GM23338 (cell line): ENCODE measurements at regions not wholly inside any gene's neighbourhood (a gene's known extent, or its start where the extent isn't known, plus 50 kb on each side); places are given as distances from the start of the nearest gene placed in this dataset.

ENCODE experiments used
- ATAC-seq: fragments of 200-7000 bp; cut with Tn5 transposase; 3 replicates; pipeline ENCODE4 v1.9.1; 2020
- DNase-seq: peaks from one replicate; pipeline ENCODE4 v3.0.0-alpha.2; 2015; ENCODE audit warnings: low spot score
- H2AFZ ChIP-seq: fragments of 200-600 bp; sonication (generic); 2 replicates; pipeline ENCODE4 v1.8.0; 2016; ENCODE audit warnings: antibody characterized with exemption, mild to moderate bottlenecking, moderate library complexity
- H3F3A ChIP-seq: fragments of 200-600 bp; sonication (generic); replicated peaks from 2 replicates; pipeline ENCODE4 v1.8.0; 2017; ENCODE audit warnings: antibody characterized with exemption, mixed run types, low read depth
- H3K27ac ChIP-seq: fragments of 200-600 bp; sonication (generic); 2 replicates; pipeline ENCODE4 v1.6.1; 2016; ENCODE audit warnings: low read depth
- H3K27me3 ChIP-seq: fragments of 200-600 bp; sonication (generic); 2 replicates; pipeline ENCODE4 v1.8.0; 2016; ENCODE audit warnings: mild to moderate bottlenecking, mixed run types, moderate library complexity; ENCODE audit not compliant: insufficient read depth
- H3K36me3 ChIP-seq: fragments of 200-600 bp; sonication (generic); 2 replicates; pipeline ENCODE4 v1.8.0; 2016; ENCODE audit warnings: mild to moderate bottlenecking; ENCODE audit not compliant: insufficient read depth
- H3K4me1 ChIP-seq: fragments of 200-600 bp; sonication (generic); 2 replicates; pipeline ENCODE4 v1.8.0; 2016; ENCODE audit warnings: mild to moderate bottlenecking, moderate library complexity; ENCODE audit not compliant: insufficient read depth
- H3K4me2 ChIP-seq: fragments of 200-600 bp; sonication (generic); 2 replicates; pipeline ENCODE4 v1.7.1; 2017; ENCODE audit warnings: mixed run types
- H3K4me3 ChIP-seq: fragments of 200-600 bp; sonication (generic); 2 replicates; pipeline ENCODE4 v1.6.1; 2016; ENCODE audit warnings: mixed run types
- H3K79me2 ChIP-seq: fragments of 200-600 bp; sonication (generic); replicated peaks from 2 replicates; pipeline ENCODE4 v1.8.0; 2017; ENCODE audit warnings: mild to moderate bottlenecking; ENCODE audit not compliant: insufficient read depth
- H3K9me2 ChIP-seq: fragments of 200-600 bp; sonication (generic); 2 replicates; pipeline ENCODE4 v1.8.0; 2017; ENCODE audit not compliant: insufficient read depth
- H4K20me1 ChIP-seq: fragments of 200-600 bp; sonication (generic); replicated peaks from 2 replicates; pipeline ENCODE4 v1.8.0; 2017; ENCODE audit warnings: mild to moderate bottlenecking; ENCODE audit not compliant: insufficient read depth
- H3K27ac Mint-ChIP-seq: 2 replicates; pipeline ENCODE4 v1.8.0; 2020; ENCODE audit warnings: inconsistent platforms, mild to moderate bottlenecking, moderate library complexity, mixed read lengths
- H3K27me3 Mint-ChIP-seq: 3 replicates; pipeline ENCODE4 v1.8.0; 2022; ENCODE audit warnings: low read depth, mild to moderate bottlenecking, moderate library complexity, mixed read lengths, inconsistent platforms; ENCODE audit not compliant: insufficient read depth, poor library complexity
- H3K36me3 Mint-ChIP-seq: 3 replicates; pipeline ENCODE4 v1.8.0; 2021; ENCODE audit warnings: low read depth, mild to moderate bottlenecking, inconsistent platforms, moderate library complexity, mixed read lengths
- H3K4me1 Mint-ChIP-seq: 3 replicates; pipeline ENCODE4 v1.8.0; 2020; ENCODE audit warnings: mild to moderate bottlenecking, inconsistent platforms, mixed read lengths
- H3K4me3 Mint-ChIP-seq: 3 replicates; pipeline ENCODE4 v1.8.0; 2021; ENCODE audit warnings: moderate library complexity, mild to moderate bottlenecking, inconsistent platforms, mixed read lengths
- H3K9me3 Mint-ChIP-seq: 3 replicates; pipeline ENCODE4 v1.8.0; 2020; ENCODE audit warnings: moderate library complexity, mild to moderate bottlenecking, inconsistent platforms, mixed read lengths
- EZH2 ChIP-seq: fragments of 200-600 bp; sonication (generic); IDR thresholded peaks from one replicate; pipeline ENCODE4 v1.8.0; 2017; ENCODE audit warnings: antibody characterized with exemption, mild to moderate bottlenecking, low read depth; ENCODE audit not compliant: unreplicated experiment
- JUNB ChIP-seq: IDR thresholded peaks from one replicate; pipeline ENCODE4 v1.6.1; 2016; ENCODE audit warnings: antibody characterized with exemption; ENCODE audit not compliant: unreplicated experiment
- NANOG ChIP-seq: IDR thresholded peaks from 2 replicates; pipeline ENCODE4 v1.6.1; 2016; ENCODE audit warnings: antibody characterized with exemption, borderline replicate concordance
- POLR2AphosphoS5 ChIP-seq: IDR thresholded peaks from 2 replicates; pipeline ENCODE4 v1.6.1; 2016; ENCODE audit warnings: antibody characterized with exemption, low read depth
- STAT1 ChIP-seq: IDR thresholded peaks from one replicate; pipeline ENCODE4 v1.6.1; 2016; ENCODE audit warnings: antibody characterized with exemption; ENCODE audit not compliant: unreplicated experiment
- ZNF114 ChIP-seq: fragments of 250-450 bp; sonication (Bioruptor Pico); IDR thresholded peaks from 2 replicates; pipeline ENCODE4 v1.5.0; 2020; ENCODE audit warnings: mild to moderate bottlenecking, moderate library complexity
- TF ChIP-seq, protein P1 (sequence below), 2 experiments: fragments of 200-600 bp in 1 of 2; sonication (generic) in 1 of 2; conservative IDR thresholded peaks; 2 replicates each; pipeline versions ENCODE4 v1.5.1 to v1.6.1; 2016 to 2017; ENCODE audit warnings: antibody characterized with exemption in 2 of 2, low read depth in 2 of 2, mild to moderate bottlenecking in 2 of 2, moderate library complexity in 1 of 2
- TF ChIP-seq, protein P2 (sequence below): IDR thresholded peaks from 2 replicates; pipeline ENCODE4 v1.6.1; 2016; ENCODE audit warnings: antibody characterized with exemption
- TF ChIP-seq, protein P3 (sequence below): IDR thresholded peaks from one replicate; pipeline ENCODE4 v1.6.1; 2018; ENCODE audit warnings: antibody characterized with exemption; ENCODE audit not compliant: unreplicated experiment
- TF ChIP-seq, protein P4 (sequence below): fragments of 250-450 bp; sonication (Bioruptor Pico); IDR thresholded peaks from 2 replicates; pipeline ENCODE4 v1.5.0; 2020; ENCODE audit warnings: mild to moderate bottlenecking, moderate library complexity

DNA sequence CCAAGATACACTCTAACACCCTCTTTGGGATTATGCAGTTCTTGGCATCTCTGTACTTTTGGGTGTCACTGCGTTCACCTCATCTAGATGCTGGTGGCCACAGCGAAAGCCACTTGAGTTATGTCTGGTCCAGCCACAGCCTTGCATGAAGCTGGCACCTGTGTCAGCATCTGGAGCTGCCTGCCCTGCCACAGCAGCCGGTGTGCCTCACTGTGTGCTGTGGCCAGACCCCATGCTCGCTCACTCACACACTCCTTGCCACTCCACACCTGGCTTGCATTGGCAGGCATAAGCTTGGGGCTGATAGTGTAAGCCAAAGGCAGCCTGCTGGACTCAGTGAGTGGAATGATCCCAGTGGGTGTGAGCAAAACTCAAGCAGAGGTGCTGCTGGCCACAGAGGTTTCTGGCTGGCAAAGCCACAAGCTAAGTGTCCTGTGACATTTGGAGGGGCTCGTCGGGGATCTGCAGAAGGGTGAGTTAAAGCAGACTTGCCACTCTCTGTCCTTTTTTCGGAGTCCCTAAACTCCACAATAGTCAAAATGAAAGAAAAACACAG is 442.7 kb upstream of the CDH8 start (continued):
- TF ChIP-seq, protein P1, sequence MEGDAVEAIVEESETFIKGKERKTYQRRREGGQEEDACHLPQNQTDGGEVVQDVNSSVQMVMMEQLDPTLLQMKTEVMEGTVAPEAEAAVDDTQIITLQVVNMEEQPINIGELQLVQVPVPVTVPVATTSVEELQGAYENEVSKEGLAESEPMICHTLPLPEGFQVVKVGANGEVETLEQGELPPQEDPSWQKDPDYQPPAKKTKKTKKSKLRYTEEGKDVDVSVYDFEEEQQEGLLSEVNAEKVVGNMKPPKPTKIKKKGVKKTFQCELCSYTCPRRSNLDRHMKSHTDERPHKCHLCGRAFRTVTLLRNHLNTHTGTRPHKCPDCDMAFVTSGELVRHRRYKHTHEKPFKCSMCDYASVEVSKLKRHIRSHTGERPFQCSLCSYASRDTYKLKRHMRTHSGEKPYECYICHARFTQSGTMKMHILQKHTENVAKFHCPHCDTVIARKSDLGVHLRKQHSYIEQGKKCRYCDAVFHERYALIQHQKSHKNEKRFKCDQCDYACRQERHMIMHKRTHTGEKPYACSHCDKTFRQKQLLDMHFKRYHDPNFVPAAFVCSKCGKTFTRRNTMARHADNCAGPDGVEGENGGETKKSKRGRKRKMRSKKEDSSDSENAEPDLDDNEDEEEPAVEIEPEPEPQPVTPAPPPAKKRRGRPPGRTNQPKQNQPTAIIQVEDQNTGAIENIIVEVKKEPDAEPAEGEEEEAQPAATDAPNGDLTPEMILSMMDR (conservative IDR thresholded peaks at IDR 0.05; ENCODE audit: low read depth in 2 of 2), result no peak
- no peak for TF ChIP-seq NANOG
- TF ChIP-seq, protein P2, sequence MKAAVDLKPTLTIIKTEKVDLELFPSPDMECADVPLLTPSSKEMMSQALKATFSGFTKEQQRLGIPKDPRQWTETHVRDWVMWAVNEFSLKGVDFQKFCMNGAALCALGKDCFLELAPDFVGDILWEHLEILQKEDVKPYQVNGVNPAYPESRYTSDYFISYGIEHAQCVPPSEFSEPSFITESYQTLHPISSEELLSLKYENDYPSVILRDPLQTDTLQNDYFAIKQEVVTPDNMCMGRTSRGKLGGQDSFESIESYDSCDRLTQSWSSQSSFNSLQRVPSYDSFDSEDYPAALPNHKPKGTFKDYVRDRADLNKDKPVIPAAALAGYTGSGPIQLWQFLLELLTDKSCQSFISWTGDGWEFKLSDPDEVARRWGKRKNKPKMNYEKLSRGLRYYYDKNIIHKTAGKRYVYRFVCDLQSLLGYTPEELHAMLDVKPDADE, result no peak
- TF ChIP-seq POLR2AphosphoS5, result no peak
- TF ChIP-seq, protein P3, sequence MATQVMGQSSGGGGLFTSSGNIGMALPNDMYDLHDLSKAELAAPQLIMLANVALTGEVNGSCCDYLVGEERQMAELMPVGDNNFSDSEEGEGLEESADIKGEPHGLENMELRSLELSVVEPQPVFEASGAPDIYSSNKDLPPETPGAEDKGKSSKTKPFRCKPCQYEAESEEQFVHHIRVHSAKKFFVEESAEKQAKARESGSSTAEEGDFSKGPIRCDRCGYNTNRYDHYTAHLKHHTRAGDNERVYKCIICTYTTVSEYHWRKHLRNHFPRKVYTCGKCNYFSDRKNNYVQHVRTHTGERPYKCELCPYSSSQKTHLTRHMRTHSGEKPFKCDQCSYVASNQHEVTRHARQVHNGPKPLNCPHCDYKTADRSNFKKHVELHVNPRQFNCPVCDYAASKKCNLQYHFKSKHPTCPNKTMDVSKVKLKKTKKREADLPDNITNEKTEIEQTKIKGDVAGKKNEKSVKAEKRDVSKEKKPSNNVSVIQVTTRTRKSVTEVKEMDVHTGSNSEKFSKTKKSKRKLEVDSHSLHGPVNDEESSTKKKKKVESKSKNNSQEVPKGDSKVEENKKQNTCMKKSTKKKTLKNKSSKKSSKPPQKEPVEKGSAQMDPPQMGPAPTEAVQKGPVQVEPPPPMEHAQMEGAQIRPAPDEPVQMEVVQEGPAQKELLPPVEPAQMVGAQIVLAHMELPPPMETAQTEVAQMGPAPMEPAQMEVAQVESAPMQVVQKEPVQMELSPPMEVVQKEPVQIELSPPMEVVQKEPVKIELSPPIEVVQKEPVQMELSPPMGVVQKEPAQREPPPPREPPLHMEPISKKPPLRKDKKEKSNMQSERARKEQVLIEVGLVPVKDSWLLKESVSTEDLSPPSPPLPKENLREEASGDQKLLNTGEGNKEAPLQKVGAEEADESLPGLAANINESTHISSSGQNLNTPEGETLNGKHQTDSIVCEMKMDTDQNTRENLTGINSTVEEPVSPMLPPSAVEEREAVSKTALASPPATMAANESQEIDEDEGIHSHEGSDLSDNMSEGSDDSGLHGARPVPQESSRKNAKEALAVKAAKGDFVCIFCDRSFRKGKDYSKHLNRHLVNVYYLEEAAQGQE, result no peak
- no peak for TF ChIP-seq ZNF114 (CRISPR knock-in tag)

DNA sequence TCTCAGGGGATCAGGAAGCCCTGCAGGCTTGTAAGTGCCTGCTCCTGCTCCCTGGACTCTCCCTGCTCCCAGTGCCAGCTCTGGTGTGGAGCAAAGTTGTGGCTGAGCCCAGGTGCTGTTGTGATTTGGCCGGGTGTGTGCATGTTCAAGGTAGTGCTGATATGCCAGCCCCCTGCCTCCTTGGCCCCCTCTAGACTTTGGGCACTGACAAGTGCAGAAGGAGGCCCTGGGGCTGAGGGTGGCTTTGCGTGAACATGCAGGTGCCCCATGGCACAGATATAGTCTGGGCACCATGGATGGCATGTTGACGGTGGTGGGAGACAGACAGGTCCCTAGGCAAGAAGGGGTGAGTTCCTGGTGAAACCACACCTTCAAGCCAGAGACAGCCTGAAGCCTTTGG is 441.6 kb upstream of the CDH8 start:
- Histone ChIP-seq H3K27ac (no peak overlapping the region), H2AFZ (no peak overlapping the region), H3K4me2 (no peak overlapping the region), H3K79me2 (no peaks in the 10 kb centered on the region), H3K9me2 (no peaks in the 10 kb centered on the region), H3K4me1 (no peaks in the 10 kb centered on the region), H3K27me3 (no peaks in the 10 kb centered on the region), H3K4me3 (no peak overlapping the region), H3K36me3 (no peaks in the 10 kb centered on the region), H3F3A (no peaks in the 10 kb centered on the region), H4K20me1 (no peaks in the 10 kb centered on the region)
- H3K4me3 Mint-ChIP-seq, result no peak overlapping the region
- peaks cover 14% of the 10 kb centered on the region for H3K36me3 Mint-ChIP-seq
- H3K27me3 Mint-ChIP-seq, result no peaks in the 10 kb centered on the region
- ATAC-seq (no peak), DNase-seq (no peak)
- no peaks in the 10 kb centered on the region for H3K4me1 Mint-ChIP-seq
- H3K9me3 Mint-ChIP-seq, result peaks cover 43% of the 10 kb centered on the region
- no peak overlapping the region for H3K27ac Mint-ChIP-seq
- TF ChIP-seq, protein P4, sequence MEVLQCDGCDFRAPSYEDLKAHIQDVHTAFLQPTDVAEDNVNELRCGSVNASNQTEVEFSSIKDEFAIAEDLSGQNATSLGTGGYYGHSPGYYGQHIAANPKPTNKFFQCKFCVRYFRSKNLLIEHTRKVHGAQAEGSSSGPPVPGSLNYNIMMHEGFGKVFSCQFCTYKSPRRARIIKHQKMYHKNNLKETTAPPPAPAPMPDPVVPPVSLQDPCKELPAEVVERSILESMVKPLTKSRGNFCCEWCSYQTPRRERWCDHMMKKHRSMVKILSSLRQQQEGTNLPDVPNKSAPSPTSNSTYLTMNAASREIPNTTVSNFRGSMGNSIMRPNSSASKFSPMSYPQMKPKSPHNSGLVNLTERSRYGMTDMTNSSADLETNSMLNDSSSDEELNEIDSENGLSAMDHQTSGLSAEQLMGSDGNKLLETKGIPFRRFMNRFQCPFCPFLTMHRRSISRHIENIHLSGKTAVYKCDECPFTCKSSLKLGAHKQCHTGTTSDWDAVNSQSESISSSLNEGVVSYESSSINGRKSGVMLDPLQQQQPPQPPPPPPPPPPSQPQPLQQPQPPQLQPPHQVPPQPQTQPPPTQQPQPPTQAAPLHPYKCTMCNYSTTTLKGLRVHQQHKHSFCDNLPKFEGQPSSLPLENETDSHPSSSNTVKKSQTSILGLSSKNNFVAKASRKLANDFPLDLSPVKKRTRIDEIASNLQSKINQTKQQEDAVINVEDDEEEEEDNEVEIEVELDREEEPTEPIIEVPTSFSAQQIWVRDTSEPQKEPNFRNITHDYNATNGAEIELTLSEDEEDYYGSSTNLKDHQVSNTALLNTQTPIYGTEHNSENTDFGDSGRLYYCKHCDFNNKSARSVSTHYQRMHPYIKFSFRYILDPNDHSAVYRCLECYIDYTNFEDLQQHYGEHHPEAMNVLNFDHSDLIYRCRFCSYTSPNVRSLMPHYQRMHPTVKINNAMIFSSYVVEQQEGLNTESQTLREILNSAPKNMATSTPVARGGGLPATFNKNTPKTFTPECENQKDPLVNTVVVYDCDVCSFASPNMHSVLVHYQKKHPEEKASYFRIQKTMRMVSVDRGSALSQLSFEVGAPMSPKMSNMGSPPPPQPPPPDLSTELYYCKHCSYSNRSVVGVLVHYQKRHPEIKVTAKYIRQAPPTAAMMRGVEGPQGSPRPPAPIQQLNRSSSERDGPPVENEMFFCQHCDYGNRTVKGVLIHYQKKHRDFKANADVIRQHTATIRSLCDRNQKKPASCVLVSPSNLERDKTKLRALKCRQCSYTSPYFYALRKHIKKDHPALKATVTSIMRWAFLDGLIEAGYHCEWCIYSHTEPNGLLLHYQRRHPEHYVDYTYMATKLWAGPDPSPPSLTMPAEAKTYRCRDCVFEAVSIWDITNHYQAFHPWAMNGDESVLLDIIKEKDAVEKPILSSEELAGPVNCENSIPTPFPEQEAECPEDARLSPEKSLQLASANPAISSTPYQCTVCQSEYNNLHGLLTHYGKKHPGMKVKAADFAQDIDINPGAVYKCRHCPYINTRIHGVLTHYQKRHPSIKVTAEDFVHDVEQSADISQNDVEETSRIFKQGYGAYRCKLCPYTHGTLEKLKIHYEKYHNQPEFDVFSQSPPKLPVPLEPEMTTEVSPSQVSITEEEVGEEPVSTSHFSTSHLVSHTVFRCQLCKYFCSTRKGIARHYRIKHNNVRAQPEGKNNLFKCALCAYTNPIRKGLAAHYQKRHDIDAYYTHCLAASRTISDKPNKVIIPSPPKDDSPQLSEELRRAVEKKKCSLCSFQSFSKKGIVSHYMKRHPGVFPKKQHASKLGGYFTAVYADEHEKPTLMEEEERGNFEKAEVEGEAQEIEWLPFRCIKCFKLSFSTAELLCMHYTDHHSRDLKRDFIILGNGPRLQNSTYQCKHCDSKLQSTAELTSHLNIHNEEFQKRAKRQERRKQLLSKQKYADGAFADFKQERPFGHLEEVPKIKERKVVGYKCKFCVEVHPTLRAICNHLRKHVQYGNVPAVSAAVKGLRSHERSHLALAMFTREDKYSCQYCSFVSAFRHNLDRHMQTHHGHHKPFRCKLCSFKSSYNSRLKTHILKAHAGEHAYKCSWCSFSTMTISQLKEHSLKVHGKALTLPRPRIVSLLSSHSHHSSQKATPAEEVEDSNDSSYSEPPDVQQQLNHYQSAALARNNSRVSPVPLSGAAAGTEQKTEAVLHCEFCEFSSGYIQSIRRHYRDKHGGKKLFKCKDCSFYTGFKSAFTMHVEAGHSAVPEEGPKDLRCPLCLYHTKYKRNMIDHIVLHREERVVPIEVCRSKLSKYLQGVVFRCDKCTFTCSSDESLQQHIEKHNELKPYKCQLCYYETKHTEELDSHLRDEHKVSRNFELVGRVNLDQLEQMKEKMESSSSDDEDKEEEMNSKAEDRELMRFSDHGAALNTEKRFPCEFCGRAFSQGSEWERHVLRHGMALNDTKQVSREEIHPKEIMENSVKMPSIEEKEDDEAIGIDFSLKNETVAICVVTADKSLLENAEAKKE (CRISPR knock-in tag), result no peak
- TF ChIP-seq JUNB (no peak), POLR2AphosphoS5 (no peak), EZH2 (no peak), STAT1 (no peak)
